Stomach (tissue), 8 donors: ENCODE measurements at regions not wholly inside any gene's neighbourhood (a gene's known extent, or its start where the extent isn't known, plus 50 kb on each side); places are given as distances from the start of the nearest gene placed in this dataset.

Source experiments
- DNase-seq, 2 donors: peaks; one replicate each; pipeline versions ENCODE4 v3.0.0 to v3.0.0-alpha.2; 2013 to 2019
- H3K27ac ChIP-seq, 5 donors: fragments of 200-600 bp in 4 of 5; sonication (generic) in 4 of 5; one replicate each; pipeline ENCODE4 v1.5.1; 2013 to 2019; ENCODE audit warnings: mild to moderate bottlenecking in 1 of 5, moderate library complexity in 1 of 5
- H3K27me3 ChIP-seq, 3 donors: fragments of 200-600 bp; sonication (generic); one replicate each; pipeline ENCODE4 v1.5.1; 2017 to 2019; ENCODE audit warnings: mixed run types in 1 of 3
- H3K36me3 ChIP-seq, 4 donors: fragments of 200-600 bp; sonication (generic); 1 replicate in 3 of 4; 2 replicates in 1 of 4; pipeline ENCODE4 v1.5.1; 2016 to 2019
- H3K4me1 ChIP-seq, 4 donors: fragments of 200-600 bp; sonication (generic); one replicate each; pipeline ENCODE4 v1.5.1; 2016 to 2019
- H3K4me3 ChIP-seq, 4 donors: fragments of 200-600 bp; sonication (generic) in 3 of 4; one replicate each; pipeline ENCODE4 v1.5.1; 2016 to 2019; ENCODE audit warnings: mild to moderate bottlenecking in 1 of 4
- H3K9me3 ChIP-seq, 4 donors: fragments of 200-600 bp; sonication (generic); one replicate each; pipeline ENCODE4 v1.5.1; 2016 to 2019
- CTCF ChIP-seq, 7 experiments: fragments of 450-650 bp in 4 of 7; fragments of 200-600 bp in 3 of 7; sonication (generic) in 3 of 7; IDR thresholded peaks; one replicate each; pipeline ENCODE4 v1.5.1; 2016 to 2019; ENCODE audit warnings: antibody characterized with exemption in 7 of 7, control low read depth in 2 of 7, mild to moderate bottlenecking in 1 of 7
- EP300 ChIP-seq: sonication (generic); formaldehyde crosslinking; IDR thresholded peaks from one replicate; pipeline ENCODE4 v1.6.1; 2017; ENCODE audit warnings: antibody characterized with exemption
- POLR2A ChIP-seq, 4 donors: fragments of 450-650 bp; IDR thresholded peaks; one replicate each; pipeline ENCODE4 v1.6.1; 2016; ENCODE audit warnings: antibody characterized with exemption in 4 of 4, control low read depth in 2 of 4, mild to moderate bottlenecking in 1 of 4, moderate library complexity in 1 of 4
- POLR2AphosphoS5 ChIP-seq, 3 donors: sonication (generic); formaldehyde crosslinking; IDR thresholded peaks; one replicate each; pipeline ENCODE4 v1.6.1; 2016; ENCODE audit warnings: antibody characterized with exemption in 3 of 3
- WGBS, 5 donors: extraction: QIAGEN DNeasy Blood & Tissue Kit in 3 of 5; methylation state at CpG; one replicate each; pipeline versions ENCODE4 v1.1.5 to v1.1.7; 2013 to 2018; 5-methylcytosine and 5-hydroxymethylcytosine counted together
- intact Hi-C: fragments of 100-400 bp; cut with DNase I; formaldehyde crosslinking; loops from one replicate; pipeline ENCODE4 v1.15.1; 2023; ENCODE audit warnings: low total_unique reads
- small RNA-seq, 4 donors: library from RNA; depleted of rRNA; stranded (forward); fragments of <200 nt; gene quantifications; one replicate each; pipeline ENCODE3, GENCODE V24; 2016
- donor health status: healthy with polysubstance abuse.
- donor health status: Bipolar disorder and iron deficiency.
- donor health status: healthy.

- DNase-seq: no peak
- Histone ChIP-seq H3K36me3 (no peaks in the 10 kb centered on the region), H3K4me3 (no peak overlapping the region), H3K4me1 (no peaks in the 10 kb centered on the region), H3K27ac (no peak overlapping the region), H3K27me3 (no peaks in the 10 kb centered on the region), H3K9me3 (no peaks in the 10 kb centered on the region)
- no peak for TF ChIP-seq CTCF (IDR thresholded peaks at IDR 0.05)
- 67 to 95% (median 82%) methylated on average over 2 of the region's 2 CpGs; no CpG with 5 or more reads in 1 of the 5 donors for WGBS, 5 donors
- intact Hi-C loops: no loop called here
Measured at GRCh38 chrX:94977562-94977961, 1303.6 kb downstream of the FAM133A start.

- no peaks in the 10 kb centered on the region for H3K36me3 ChIP-seq
- H3K9me3 ChIP-seq: no peaks in the 10 kb centered on the region
- intact Hi-C loops: no loop called here
- no peak overlapping the region for H3K4me3 ChIP-seq
- 44 to 80% (median 73%) methylated on average over 2 to 4 of the region's 4 CpGs for WGBS, 5 donors
- H3K27ac ChIP-seq: no peak overlapping the region
- TF ChIP-seq POLR2AphosphoS5 (IDR thresholded peaks at IDR 0.05) (no peak), CTCF (IDR thresholded peaks at IDR 0.05) (no peak), POLR2A (IDR thresholded peaks at IDR 0.05) (no peak), EP300 (no peak)
- no peak for DNase-seq
- no peaks in the 10 kb centered on the region for H3K4me1 ChIP-seq
- H3K27me3 ChIP-seq: no peaks in the 10 kb centered on the region
Measured at GRCh38 chrX:94977986-94978385, 1304.0 kb downstream of the FAM133A start.

Small RNAs in the stretch of these regions (small RNA-seq; reads per million reads assigned to genes)
- gene RF00019: 0 reads per million in 4 donors
